Tibial artery (tissue), 4 donors: ENCODE measurements at regions not wholly inside any gene's neighbourhood (a gene's known extent, or its start where the extent isn't known, plus 50 kb on each side); places are given as distances from the start of the nearest gene placed in this dataset.

Source experiments
- DNase-seq, 2 donors: peaks; one replicate each; pipeline ENCODE4 v3.0.0-alpha.2; 2019
- H3K27ac ChIP-seq, 2 donors: fragments of 200-600 bp; sonication (generic) in 1 of 2; 1 replicate in 1 of 2; 2 replicates in 1 of 2; pipeline ENCODE4 v1.5.1; 2018 to 2019; ENCODE audit warnings: mild to moderate bottlenecking in 1 of 2
- H3K27me3 ChIP-seq, 2 donors: fragments of 200-600 bp; sonication (generic) in 1 of 2; one replicate each; pipeline versions ENCODE4 v1.5.1 to v1.6.0; 2016 to 2019
- H3K36me3 ChIP-seq, 3 donors: fragments of 200-600 bp; sonication (generic) in 2 of 3; one replicate each; pipeline ENCODE4 v1.5.1; 2016 to 2019; ENCODE audit warnings: mild to moderate bottlenecking in 2 of 3
- H3K4me1 ChIP-seq, 4 donors: fragments of 200-600 bp; sonication (generic) in 2 of 4; 1 replicate in 3 of 4; 2 replicates in 1 of 4; pipeline ENCODE4 v1.5.1; 2016 to 2019
- H3K4me3 ChIP-seq, 2 donors: fragments of 200-600 bp; sonication (generic) in 1 of 2; 1 replicate in 1 of 2; 2 replicates in 1 of 2; pipeline ENCODE4 v1.5.1; 2018 to 2019; ENCODE audit warnings: mild to moderate bottlenecking in 2 of 2
- H3K9me3 ChIP-seq, 3 donors: fragments of 200-600 bp; sonication (generic) in 1 of 3; one replicate each; pipeline ENCODE4 v1.5.1; 2016 to 2019
- intact Hi-C: fragments of 100-400 bp; cut with DNase I; formaldehyde crosslinking; loops from one replicate; pipeline ENCODE4 v1.15.0; 2023; ENCODE audit warnings: low total_unique reads
- TF ChIP-seq, protein P1 (sequence below), 2 experiments: fragments of 200-600 bp in 1 of 2; fragments of 450-650 bp in 1 of 2; IDR thresholded peaks; one replicate each; pipeline ENCODE4 v1.5.1; 2017 to 2019; ENCODE audit warnings: antibody characterized with exemption in 2 of 2, mild to moderate bottlenecking in 1 of 2, moderate library complexity in 1 of 2

DNA sequence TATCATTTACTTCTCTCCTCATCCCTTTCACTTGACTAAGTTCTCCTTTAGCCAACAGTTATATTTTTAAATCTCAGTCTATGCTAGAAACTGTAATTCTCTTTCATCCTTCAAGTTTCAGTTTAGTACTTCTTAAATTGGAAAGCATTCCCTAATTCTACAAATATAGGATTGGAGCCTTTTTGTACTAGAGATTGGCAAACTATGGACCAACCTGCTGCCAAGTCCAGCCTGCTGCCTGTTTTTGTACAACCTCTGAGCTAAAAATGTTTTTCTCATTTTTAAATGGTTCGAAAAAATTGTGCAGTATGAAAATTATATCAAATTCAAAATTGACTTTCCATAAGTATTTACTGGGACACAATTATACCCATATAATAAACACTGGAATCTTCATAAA is 1381.5 kb upstream of the SPRY2 start:
- TF ChIP-seq, protein P1, sequence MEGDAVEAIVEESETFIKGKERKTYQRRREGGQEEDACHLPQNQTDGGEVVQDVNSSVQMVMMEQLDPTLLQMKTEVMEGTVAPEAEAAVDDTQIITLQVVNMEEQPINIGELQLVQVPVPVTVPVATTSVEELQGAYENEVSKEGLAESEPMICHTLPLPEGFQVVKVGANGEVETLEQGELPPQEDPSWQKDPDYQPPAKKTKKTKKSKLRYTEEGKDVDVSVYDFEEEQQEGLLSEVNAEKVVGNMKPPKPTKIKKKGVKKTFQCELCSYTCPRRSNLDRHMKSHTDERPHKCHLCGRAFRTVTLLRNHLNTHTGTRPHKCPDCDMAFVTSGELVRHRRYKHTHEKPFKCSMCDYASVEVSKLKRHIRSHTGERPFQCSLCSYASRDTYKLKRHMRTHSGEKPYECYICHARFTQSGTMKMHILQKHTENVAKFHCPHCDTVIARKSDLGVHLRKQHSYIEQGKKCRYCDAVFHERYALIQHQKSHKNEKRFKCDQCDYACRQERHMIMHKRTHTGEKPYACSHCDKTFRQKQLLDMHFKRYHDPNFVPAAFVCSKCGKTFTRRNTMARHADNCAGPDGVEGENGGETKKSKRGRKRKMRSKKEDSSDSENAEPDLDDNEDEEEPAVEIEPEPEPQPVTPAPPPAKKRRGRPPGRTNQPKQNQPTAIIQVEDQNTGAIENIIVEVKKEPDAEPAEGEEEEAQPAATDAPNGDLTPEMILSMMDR (IDR thresholded peaks at IDR 0.05), result no peak
- intact Hi-C loops, result no loop called here
- no peak overlapping the region for H3K27ac ChIP-seq
- H3K4me3 ChIP-seq, result no peak overlapping the region
- no peaks in the 10 kb centered on the region for H3K36me3 ChIP-seq
- DNase-seq, result no peak
- H3K9me3 ChIP-seq, result no peaks in the 10 kb centered on the region
- no peaks in the 10 kb centered on the region for H3K4me1 ChIP-seq
- H3K27me3 ChIP-seq, result no peaks in the 10 kb centered on the region

DNA sequence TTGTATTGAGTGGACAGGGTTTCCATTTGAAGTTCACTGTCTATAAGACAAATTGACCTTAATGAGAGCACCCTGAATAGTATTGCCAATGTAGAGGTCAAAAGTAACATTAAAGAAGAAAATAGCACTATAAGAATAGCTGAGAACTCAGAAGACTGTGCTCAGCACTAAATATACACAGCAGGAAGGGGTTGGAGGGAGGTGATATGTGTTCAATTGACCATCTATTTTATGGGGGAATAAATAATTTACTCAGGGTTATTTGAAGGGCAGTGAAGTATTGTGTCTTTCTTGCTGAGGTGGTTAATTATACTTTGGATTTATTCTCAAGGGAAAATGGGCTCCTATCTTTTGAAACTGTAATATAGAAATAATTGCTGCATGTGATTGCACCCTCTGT is 1380.5 kb upstream of the SPRY2 start:
- H3K36me3 ChIP-seq, result no peaks in the 10 kb centered on the region

DNA sequence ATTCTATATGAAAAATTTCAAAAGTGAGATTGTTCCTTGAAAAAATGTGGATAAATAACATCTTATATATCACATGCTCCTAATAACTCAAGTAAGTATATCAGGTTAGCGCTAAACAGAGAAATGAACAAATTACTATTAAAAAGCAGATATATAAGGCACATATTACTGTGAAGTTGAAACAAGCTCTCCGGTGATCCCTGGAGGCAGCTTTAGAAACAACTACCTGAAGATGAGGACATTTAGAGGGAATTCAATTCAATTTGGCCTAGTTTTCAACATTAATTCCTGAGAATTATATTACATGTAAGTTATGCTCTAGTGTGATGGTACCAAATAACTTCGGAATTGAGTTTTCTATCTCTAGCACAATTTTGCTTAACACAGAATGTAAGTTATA is 1373.6 kb upstream of the SPRY2 start:
- H3K27me3 ChIP-seq, result no peaks in the 10 kb centered on the region
- intact Hi-C loops, result no loop called here
- TF ChIP-seq, protein P1 (IDR thresholded peaks at IDR 0.05), result no peak

More for the DNA sequence above, 1380.5 kb upstream of the SPRY2 start:
- H3K4me3 ChIP-seq, result no peak overlapping the region
- H3K27me3 ChIP-seq, result no peaks in the 10 kb centered on the region
- intact Hi-C loops, result no loop called here
- H3K9me3 ChIP-seq, result no peaks in the 10 kb centered on the region
- no peak for DNase-seq
- H3K27ac ChIP-seq, result no peak overlapping the region
- TF ChIP-seq, protein P1 (IDR thresholded peaks at IDR 0.05), result no peak
- H3K4me1 ChIP-seq, result no peaks in the 10 kb centered on the region

DNA sequence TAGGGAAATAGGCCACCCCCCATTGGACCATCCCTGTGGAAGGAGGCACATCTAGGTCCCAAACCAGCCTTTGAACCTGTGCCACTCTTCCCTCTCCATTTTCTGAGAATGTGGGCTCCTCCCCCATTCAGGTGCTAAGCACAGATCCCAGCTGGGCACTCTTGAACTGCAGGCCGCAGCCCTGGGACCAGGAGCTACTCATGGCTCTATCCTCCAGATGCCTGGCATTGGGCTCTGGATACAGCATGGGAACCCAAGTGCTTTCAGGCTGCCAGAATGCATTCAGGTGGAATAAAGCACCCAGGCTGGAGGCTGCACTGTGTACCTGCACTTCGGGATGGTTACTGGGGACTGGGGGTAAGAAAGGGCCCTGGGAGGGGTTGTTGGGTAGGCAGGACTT is 1372.3 kb upstream of the SPRY2 start:
- Histone ChIP-seq H3K9me3 (no peaks in the 10 kb centered on the region), H3K4me1 (no peaks in the 10 kb centered on the region), H3K4me3 (no peak overlapping the region), H3K27me3 (no peaks in the 10 kb centered on the region), H3K36me3 (no peaks in the 10 kb centered on the region), H3K27ac (no peak overlapping the region)
- TF ChIP-seq, protein P1 (IDR thresholded peaks at IDR 0.05), result no peak
- intact Hi-C loops, result no loop called here
- no peak for DNase-seq

More for the DNA sequence above, 1373.6 kb upstream of the SPRY2 start:
- H3K27ac ChIP-seq, result no peak overlapping the region
- no peaks in the 10 kb centered on the region for H3K36me3 ChIP-seq
- DNase-seq, result no peak
- H3K9me3 ChIP-seq, result no peaks in the 10 kb centered on the region
- no peaks in the 10 kb centered on the region for H3K4me1 ChIP-seq
- H3K4me3 ChIP-seq, result no peak overlapping the region

DNA sequence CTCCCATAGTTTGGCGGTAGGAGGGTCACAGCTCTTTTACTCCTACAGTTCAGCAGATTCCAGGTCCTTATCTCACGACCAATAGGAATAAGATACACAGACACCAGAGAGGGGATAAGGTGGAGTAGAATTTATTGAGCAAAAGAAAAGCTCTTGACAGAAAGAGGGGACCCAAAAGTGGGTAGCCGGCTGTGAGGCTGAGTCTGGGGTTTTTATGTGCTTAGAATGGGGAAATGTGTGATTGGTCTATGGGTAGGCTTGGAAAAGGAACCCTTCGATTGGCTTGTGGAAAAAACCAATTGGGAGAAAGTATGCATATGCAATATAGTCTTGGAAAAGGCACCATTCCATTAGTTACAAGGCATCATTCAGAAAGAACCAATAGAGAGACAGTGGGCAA is 1356.9 kb upstream of the SPRY2 start:
- H3K4me1 ChIP-seq, result no peaks in the 10 kb centered on the region
- TF ChIP-seq, protein P1 (IDR thresholded peaks at IDR 0.05), result no peak
- no peak overlapping the region for H3K4me3 ChIP-seq
- H3K36me3 ChIP-seq, result no peaks in the 10 kb centered on the region
- DNase-seq, result no peak
- no peaks in the 10 kb centered on the region for H3K27me3 ChIP-seq
- intact Hi-C loops, result no loop called here
- peaks cover 0 to 4% (median 0%) of the 10 kb centered on the region in 3 donors for H3K9me3 ChIP-seq
- no peak overlapping the region for H3K27ac ChIP-seq

DNA sequence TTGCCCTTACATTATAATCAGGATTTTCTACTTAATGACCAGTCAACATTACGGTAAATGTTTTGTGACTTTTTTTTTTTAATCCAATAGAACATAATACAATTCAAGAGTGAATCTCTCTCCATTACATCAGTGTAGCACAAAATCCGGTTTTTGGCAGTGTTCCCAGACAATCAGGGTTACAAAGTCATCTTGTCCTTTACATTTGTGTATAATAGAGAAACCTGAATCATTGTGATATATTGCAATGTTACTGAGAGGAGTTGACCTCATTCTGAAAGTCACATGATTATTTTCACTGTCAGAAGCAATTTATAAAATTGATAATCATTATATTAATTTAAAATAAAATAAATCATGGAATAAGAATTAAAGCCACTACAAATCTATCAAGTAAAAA is 1346.0 kb upstream of the SPRY2 start:
- Histone ChIP-seq H3K36me3 (no peaks in the 10 kb centered on the region), H3K9me3 (no peaks in the 10 kb centered on the region), H3K4me3 (no peak overlapping the region), H3K4me1 (no peaks in the 10 kb centered on the region), H3K27me3 (no peaks in the 10 kb centered on the region), H3K27ac (no peak overlapping the region)
- intact Hi-C loops, result no loop called here
- TF ChIP-seq, protein P1 (IDR thresholded peaks at IDR 0.05), result no peak
- no peak for DNase-seq
